ENCODE measurements at regions not wholly inside any gene's neighbourhood (a gene's known extent, or its start where the extent isn't known, plus 50 kb on each side); places are given as distances from the start of the nearest gene placed in this dataset.

DNA sequence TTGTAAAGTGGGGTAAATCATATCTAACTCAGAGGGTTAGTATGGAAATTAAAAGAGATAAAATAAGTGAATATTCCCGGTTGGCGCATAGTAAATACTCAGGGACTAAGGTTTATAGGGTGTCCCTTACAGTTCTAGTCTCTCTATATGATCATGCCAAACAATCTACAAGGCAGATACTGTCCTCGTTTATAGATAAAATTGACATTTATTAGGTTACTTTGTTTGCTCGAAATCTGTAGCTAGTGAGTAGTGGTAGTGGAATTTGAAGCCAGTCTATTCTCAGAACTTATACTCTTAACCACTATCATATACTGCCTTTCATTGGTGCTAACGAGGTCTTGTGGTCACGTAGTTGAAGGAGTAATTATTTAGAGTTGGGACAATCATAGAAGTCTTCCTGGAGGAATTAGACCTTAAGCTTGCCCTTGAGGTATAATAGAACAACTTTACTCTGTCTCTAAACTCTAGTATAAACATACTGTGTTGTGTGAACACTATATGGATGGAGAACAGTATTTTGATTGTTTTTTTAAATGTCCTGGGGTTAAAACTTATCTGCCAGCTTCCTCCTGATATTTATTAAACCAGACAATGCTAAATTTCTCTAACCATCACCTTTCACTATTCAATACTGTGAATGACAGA, 324.0 kb downstream of the STIM2 start:
- no peak for DNase-seq (ENCODE audit: low spot score)

DNA sequence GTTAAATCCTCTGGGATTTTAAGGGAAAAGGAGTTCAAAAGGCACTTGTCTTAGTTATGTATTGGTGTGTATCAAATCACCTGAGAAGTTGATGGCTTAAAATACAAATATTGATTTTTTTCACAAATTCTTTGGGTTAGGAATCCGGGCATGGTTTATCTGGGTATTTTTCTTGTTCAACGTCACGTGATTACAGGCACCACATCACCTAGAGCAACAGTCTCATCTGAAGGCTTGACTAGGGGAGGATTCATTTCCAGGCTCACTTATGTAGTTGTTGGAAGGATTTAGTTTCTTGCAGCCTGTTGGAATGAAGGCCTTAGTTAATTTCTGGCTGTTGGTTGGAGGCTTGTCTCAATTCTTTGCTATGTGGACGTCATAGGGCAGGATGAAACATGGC, 326.1 kb downstream of the STIM2 start:
- DNase-seq (ENCODE audit: low spot score) = no peak

DNA sequence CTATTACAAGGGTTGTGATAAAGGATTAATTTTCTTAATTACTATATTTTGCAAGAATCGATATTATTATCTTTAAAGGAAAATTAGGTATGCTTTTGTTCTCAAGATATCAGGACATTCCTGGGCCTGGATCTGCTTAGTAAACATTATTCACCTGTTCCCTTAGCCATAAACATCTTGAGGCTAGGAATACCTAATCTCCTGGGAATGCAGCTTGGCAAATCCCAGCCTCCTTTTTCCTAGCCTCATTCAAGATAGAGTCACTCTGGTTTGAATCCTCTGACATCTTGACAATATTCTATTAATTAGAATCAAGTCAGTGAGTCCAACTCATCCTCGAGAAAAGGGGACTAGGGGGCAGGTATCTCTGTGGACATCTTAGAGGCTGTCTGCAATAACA, 327.1 kb downstream of the STIM2 start:
- no peak for DNase-seq (ENCODE audit: low spot score)

DNA sequence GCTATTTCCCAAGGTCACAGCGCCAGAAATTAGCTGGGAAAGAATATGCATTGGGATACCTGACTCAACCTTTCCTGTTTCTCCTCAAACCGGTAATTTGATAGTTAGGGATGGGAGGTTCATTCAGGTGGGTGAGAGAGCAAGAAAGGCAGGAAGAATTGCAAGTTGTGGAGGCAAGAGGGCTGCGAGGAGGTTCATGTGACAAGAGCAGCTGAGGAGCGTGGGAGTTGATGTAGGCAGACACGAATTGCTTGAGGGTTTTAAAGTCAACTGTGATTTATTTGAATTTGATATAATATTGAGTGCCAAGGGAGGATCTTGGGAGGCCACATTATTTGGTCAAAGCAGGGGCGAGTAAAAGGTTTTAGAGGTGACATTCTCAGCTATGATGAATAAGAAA, 329.0 kb downstream of the STIM2 start:
- peak; percentile 81 for DNase-seq (ENCODE audit: low spot score)

DNA sequence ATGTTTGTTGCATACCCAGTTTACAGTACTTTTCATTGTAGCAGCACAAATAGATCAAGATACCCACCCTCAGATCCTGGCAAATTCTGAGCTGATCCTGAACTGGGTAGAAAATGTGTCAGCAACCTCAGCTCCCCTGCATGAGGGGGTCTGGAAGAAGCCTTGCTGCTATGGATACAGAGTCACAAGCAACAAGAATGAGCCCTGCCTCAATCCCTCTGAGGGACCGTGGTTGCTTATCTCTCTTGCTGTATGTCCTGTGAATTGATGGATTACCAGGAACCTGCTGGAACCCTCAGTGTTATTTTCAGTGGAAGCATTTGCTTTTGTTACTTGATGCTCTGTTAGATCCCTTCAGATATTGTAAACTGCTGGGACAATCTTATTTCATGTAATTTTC, 331.0 kb downstream of the STIM2 start:
- no peak for DNase-seq (ENCODE audit: low spot score)

DNA sequence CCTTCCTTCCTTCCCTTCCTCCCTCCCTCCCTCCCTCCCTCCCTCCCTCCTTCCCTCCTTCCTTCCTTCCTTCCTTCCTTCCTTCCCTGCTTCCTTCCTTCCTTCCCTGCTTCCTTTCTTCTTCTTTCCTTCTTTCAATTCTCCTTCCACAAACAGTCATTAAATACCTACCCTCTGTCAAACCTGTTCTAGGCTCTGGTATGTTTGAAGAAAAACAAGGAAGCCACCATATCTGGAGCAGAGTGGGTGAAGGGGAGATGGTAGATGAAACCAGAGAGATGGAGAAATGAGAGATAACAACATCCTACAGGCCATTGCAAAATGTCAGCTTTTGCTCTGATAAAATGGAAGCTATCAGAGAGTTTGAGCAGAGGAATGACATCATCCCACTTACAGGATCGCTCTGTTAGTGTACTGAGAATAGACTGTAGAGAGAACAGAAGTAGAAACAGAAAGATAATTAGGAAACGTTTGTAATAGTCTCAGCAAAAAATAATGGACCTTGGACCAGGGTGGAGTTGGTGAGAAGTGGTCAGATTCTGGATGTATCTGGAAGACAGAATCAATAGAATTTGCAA, 334.0 kb downstream of the STIM2 start:
- no peak for DNase-seq (ENCODE audit: low spot score)

DNA sequence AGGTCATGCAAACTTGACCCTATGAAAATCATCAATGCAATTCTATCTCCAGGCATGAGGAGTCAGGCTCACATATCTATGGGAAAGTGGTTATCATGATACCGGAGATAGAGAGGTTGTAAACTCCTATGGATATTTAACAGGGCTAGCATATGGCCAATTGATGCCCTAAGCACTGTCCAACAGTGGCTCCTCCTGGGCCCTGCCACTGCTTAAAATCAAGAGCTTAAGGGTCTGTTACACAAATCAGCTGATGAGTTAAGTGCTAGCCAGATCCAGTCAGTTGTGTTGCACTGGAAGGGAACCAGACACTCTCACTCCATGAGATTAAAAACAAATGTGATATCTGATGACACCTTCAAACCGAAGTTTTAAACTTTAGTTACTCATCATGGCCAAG, 337.6 kb downstream of the STIM2 start:
- no peak for DNase-seq (ENCODE audit: low spot score)

DNA sequence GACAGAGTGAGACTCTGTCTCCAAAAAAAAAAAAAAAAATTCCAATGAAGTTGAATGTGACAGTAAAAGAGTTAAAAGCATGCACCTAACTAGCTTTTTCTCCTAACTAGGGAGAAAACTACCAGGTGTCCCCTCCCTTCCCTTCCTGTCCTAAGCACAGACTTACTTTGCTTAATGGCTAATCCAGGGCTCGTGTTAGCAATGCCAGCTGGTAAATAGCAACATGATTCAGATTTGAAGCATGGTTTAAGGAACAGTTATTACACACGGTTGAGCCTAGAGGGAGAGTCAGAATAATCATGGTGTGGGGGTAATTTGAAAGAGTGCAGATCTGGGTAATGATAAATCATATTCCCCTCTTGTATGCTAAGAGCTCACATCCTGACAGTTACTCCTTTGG, 338.3 kb downstream of the STIM2 start:
- DNase-seq (ENCODE audit: low spot score) = no peak

DNA sequence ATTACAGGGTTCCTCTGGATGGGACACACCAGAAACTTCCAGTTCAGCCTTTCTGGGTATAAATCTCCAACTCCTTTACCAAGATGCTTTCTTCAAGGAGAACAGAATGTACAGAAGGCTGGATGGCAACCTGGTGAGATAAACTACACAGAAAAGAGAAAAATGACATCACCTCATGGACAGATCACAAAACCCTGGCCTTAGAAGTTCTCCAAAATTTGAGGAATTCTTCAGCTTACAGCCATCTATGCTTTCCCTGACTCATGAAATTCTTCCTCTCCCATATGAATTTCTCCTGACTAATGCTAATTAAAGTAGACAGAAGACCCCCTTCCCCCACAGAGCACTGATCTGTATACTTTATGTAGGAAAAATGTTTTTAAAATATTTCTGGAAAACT, 345.4 kb downstream of the STIM2 start:
- DNase-seq (ENCODE audit: low spot score) = no peak

DNA sequence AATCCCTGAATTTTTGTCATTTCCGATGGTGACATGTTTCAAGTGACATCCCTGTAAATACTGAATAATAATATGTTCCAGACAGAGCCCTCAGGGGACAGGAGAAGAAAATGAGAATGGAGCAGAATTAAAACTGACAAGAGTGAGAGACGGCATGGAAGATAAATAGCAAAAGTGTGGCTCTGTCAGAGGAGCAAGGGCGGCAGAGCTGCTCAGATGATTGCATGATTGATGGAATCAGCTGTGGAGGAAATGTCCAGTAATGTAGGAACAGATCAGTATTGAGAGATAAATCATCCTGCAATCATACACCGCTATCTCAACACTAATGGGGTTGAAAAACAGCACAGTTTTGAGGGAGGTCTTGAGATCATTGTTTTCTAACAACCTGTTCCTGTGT, 350.3 kb downstream of the STIM2 start:
- DNase-seq (ENCODE audit: low spot score) = no peak

DNA sequence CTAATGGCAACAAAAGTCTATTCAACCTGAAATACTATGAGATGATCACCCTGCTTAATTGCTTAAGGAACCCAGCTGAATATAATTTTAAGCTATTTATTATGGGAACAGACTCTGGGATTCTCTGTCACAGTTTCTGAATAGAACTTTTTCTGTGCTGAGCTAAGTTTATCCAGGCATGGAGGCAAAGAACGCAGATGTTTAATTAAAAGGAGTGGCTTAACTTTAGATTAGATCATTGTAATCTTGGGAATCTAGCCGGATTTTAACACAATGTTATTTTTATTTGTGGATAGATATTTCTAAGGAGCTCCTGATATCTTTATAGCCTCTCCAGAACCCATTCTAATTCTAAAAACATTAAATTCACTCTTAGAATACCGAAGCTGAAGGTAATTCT, 353.4 kb downstream of the STIM2 start:
- DNase-seq (ENCODE audit: low spot score) = no peak

DNA sequence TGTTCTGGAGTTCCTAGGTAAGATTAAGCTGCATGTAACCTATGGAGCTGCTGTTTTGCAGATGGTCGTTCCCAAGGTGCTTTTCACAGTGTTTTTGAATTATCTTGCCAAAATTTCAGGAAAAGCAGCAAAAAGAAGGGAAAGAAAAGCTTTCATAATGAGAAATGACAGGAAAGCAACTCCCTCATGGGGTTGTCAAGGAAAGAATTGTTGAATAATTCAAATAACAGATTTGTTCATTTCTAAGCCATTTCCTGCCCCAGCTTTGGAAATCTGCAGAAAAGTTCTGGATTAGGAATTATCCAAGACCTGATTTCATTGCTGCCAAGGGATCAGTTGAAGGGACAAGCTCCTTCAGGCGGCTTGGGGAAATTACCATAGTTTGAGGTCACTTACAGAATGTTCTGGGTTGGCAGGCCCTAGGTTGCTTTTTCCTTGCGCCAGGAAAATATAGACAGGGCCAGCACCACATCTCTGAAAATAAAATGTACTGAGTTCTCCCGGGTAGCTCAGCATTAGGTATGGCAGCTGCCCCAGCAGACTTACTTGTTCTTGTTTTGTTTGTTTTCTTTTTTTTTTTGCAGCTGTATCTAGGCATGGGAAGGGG, 354.7 kb downstream of the STIM2 start:
- peak; percentile 12 for DNase-seq (ENCODE audit: low spot score)

DNA sequence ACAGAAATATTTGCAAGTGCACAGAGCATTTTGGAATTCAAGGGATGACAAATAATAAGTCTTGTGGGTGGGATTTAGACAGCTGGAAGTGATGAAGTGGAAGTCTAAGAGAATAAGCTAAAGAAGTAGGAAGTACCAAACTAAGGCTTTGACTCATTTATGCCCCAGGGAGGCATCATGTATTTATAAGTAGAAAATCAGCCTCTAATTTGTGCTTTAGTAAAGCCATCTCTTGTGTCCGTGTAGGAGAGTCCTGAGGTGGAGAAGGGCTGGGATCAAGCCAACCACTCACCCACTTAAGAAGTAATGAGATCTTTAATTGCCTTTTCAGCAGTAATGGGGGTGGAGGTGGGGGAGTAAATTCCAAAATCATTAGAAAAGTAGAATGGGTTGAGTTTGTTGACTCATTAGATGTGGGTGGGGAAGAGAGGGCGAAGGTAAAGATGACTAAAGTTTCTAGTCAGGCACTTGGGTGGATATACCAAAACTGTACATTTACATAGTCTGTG, 356.7 kb downstream of the STIM2 start:
- peak; percentile 72 for DNase-seq (ENCODE audit: low spot score)

DNA sequence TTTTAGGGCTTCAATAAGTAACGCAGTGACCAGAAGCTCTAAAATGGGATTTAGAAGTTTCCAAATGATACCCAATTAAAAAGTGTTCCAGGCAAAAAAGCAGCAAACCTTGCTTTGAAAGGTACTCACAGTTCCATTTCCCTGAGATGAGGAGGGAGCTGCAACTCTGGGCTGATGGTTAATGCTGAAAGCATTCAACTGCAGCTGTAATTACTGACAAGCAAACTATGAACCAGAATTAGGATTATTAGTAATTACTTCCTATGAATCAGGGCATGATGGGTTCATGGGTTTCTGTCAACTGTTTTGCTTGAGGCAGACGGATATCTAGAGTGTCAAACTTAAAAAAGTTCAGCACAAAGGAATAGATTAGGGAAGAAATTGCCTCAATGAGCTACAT, 357.4 kb downstream of the STIM2 start:
- no peak for DNase-seq (ENCODE audit: low spot score)

DNA sequence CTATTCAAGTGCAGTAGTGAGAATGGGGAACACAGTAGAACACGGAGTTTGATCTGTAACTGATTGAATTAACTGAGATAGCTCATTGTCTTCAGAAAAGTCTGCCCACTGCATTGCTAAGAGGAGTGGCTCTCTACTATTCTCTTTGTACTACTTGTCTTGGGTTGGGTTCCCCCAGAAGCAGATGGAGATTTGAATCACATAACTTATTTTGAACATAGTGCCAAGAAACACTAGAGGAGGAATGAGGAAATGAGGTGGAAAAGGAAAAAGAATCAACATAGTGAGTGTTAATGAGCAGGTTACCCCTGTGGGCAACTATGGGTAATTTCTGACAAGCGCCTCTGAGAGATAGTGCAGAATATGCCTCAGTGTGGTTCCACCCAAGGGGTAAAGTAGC, 362.7 kb downstream of the STIM2 start:
- no peak for DNase-seq (ENCODE audit: low spot score)

DNA sequence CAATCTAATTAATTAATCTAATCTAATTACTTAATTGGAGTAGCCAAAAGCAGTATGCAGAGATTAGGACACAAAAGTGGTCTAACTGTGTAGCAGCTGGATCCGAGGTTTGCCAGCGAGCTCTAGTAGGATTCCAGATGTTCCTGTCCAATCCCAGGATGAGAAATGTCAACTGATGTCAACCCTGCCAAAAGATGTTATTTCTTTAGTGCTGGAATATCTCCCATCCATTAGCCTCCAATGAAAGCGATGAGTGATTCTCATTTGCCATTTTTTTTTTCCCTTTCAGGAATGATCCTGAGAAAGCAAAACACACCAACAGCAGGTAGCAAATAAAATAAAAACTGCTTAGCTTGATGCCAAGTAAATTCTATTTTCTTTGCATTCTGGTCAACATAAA, 372.9 kb downstream of the STIM2 start:
- no peak for DNase-seq (ENCODE audit: low spot score)

DNA sequence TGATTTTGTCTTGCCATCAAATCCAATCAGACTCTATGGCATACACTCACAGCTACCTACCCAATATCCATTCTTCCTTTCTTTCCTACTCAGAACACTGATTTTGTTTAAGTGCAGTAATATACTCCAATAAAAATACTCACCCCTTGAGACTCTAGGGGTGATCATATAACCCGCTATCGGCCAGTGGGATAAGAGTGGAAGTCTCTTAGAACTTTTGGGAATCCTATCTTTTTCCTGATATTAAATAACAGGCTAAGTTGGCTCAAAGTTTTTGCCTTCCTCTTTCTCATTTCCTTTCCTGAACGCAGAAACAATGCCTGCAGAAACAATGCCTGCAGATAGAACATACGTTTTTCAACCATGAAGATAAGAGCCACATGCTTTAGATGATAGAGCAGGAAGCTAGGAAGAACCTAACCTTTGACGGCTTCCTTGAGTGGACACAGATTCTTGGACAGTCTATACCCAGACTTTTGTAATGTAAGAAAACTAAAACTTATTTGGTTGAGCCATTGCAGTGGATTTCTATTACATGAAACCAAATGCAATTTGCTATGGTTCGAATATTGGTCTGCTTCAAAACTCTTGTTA, 373.8 kb downstream of the STIM2 start:
- DNase-seq (ENCODE audit: low spot score) = no peak

DNA sequence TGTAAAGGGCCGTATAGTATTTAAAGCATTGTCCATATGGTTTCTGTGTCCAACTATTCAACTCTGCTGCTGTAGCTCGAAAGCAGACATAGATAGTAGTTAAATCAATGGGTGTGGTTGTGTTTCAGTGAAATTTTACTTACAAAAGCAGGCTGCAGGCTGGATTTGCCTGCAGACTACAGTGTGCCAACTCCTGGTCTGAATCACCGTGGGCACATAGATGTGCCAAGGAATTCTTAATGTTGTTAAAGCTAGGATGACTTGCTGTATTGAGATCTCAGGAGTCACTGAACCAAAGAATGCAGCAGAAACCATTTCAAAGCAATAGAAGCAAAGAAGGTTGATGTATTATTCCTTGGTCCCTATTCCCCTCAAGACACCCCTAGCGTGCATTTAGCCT, 379.0 kb downstream of the STIM2 start:
- DNase-seq (ENCODE audit: low spot score) = no peak

DNA sequence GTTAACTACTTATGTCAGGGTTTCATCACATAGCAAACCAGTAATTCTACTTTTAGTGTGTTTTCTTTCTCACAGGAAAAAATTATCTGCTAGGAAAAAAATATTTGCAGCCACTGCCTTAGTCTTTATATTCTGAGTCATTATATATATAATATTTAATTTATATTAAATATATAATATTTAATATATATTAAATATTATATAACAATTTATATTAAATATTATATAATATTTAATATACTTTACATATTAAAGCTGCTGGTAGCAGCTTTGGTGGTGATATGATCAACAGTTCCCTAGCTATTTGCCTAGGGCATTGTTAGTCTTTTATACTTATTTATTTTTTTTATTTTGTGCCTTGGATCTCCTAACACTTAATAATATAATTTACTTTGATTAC, 381.6 kb downstream of the STIM2 start:
- DNase-seq (ENCODE audit: low spot score) = no peak

DNA sequence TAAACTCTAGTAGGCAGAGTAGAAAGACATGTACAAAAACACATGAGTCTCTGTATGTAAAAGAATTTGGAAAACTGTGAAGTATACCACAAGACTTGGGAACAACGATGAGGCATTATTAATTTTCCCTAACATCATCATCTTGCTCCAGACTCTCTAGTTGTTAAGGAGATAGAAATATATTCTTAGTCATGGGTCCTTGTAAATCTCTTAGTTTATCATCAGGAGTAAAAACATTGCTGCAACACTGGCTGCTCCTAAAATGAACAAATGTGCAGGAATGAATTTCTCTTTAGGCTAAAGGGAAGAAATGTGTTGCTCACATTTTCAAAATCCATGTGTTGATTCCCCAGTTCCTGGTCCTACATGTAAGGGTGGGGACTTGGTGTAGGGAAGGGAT, 384.6 kb downstream of the STIM2 start:
- DNase-seq (ENCODE audit: low spot score) = no peak

DNA sequence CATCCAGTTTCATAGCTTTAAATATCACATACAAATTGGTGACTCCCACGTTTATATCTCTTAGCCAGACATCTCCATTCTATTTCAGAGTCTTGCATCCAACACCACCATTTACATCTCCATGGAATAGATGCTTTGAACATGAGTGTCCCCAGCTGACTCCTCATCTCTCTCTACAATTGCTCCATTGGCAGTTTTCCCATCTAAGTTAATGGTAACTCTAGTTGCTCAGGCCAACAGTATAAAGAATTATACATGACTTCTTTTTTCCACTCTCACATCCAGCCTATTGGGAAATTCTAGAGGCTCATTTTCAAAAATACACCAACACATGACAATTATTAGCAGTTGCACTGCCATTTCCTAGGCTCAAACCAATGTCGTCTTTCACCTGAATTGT, 388.2 kb downstream of the STIM2 start:
- no peak for DNase-seq (ENCODE audit: low spot score)

DNA sequence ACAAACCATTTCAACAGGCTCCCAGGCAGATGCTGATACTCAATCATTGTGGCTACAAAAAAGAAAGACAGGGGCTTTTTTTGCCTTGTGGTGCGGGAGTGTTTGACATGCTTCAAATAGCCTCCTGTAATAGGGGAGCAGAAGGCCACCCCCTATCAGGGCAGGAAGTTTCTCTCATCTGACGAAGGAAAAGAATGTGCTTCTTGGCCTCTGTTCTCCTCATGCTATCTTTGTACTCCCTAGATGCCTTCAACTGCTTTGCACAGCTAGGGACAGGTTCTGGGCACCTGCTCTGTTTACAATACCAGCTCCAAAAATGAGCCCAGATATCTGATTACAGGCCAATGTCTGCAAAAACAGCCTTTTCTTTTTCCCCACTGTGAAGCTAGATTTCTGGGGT, 391.1 kb downstream of the STIM2 start:
- DNase-seq (ENCODE audit: low spot score) = no peak

DNA sequence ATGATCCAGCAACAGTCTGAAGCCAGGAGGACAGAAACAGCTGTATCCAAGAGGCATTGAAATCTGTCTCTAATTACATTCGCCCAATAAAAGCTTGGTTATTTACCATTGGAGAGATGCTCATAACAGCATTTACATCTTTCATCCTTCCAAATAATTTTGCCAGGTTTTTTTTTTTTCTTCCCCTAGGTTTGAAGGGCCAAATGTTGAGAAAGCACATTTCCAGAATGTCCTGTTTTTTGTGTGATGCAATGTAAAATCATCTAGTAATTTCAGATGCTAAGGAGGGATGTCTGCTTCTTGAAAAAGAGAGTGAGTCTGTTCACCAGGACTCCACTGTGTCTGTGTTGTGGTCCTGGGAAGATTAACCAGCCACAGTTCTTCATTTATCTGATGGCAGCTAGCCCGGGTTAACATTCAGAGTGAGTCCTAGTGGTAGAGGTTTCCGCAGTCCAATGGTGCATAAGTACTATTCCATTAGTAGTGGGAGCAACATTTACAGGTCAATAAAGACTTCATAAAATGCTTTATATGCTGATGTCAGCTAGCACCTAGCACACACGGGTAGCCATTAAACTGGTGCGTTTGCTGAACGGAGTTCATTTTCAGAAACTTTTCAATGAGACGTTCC, 406.8 kb downstream of the STIM2 start:
- no peak for DNase-seq (ENCODE audit: low spot score)

Measured in putamen (tissue), 1 donor.